MCF 10A (cell line): ENCODE measurements at regions not wholly inside any gene's neighbourhood (a gene's known extent, or its start where the extent isn't known, plus 50 kb on each side); places are given as distances from the start of the nearest gene placed in this dataset.
"Not testable (repeated sequence)": the region's sequence is repeated elsewhere in the genome, so short reads cannot be mapped to it uniquely, and the experiment has no call there.

Experiments used
- BruUV-seq: library from RNA; stranded (reverse); fragments of 400-500 nt; replicated peaks from 2 replicates; lab custom pipeline; 2021; lab: Mats Ljungman, UMichigan
- CTCF ChIA-PET: fragments of 300-600 bp; sonication (Branson Sonifier 250); formaldehyde crosslinking; extraction: SDS; loops from one replicate; lab custom pipeline; 2021; ENCODE audit warnings: antibody characterized with exemption, inconsistent platforms; lab: Yijun Ruan, JAX
- POLR2A ChIA-PET: fragments of 300-600, 350-650 bp; sonication (Branson Sonifier 250); formaldehyde crosslinking; extraction: SDS; loops from one replicate; lab custom pipeline; 2020; ENCODE audit warnings: antibody characterized with exemption, inconsistent platforms; lab: Yijun Ruan, JAX
- DNase-seq: peaks from one replicate; pipeline ENCODE4 v3.0.0-alpha.2; 2018; ENCODE audit not compliant: unreplicated experiment
- H3K27ac Mint-ChIP-seq: one replicate; pipeline ENCODE4 v1.8.0; 2022; ENCODE audit warnings: mild to moderate bottlenecking, low read depth, mixed read lengths; ENCODE audit not compliant: unreplicated experiment
- H3K27me3 Mint-ChIP-seq: one replicate; pipeline ENCODE4 v1.8.0; 2022; ENCODE audit warnings: mixed read lengths; ENCODE audit not compliant: insufficient read depth, unreplicated experiment
- H3K36me3 Mint-ChIP-seq: one replicate; pipeline ENCODE4 v1.8.0; 2022; ENCODE audit warnings: mild to moderate bottlenecking, moderate library complexity, mixed read lengths; ENCODE audit not compliant: insufficient read depth, unreplicated experiment
- H3K4me1 Mint-ChIP-seq: one replicate; pipeline ENCODE4 v1.8.0; 2022; ENCODE audit warnings: mixed read lengths; ENCODE audit not compliant: insufficient read depth, unreplicated experiment
- H3K4me3 Mint-ChIP-seq: one replicate; pipeline ENCODE4 v1.8.0; 2022; ENCODE audit warnings: mild to moderate bottlenecking, moderate library complexity, mixed read lengths; ENCODE audit not compliant: unreplicated experiment
- H3K9me3 Mint-ChIP-seq: one replicate; pipeline ENCODE4 v1.8.0; 2022; ENCODE audit warnings: mixed read lengths; ENCODE audit not compliant: unreplicated experiment
- CTCF ChIP-seq: fragments of 200-600 bp; IDR thresholded peaks from one replicate; pipeline ENCODE4 v1.8.0; 2022; ENCODE audit warnings: antibody characterized with exemption, mild to moderate bottlenecking; ENCODE audit not compliant: unreplicated experiment
- intact Hi-C: fragments of 100-400 bp; cut with micrococcal nuclease; formaldehyde crosslinking; loops from 2 replicates; pipeline ENCODE4 v1.14.1; 2022

GRCh38 chr7:52584041-52584440 lies 451.4 kb upstream of the POM121L12 start:
- ChIA-PET POLR2A (interaction anchor here (0.5 to 0.6 kb wide), 3 partner anchors 20 to 1438 kb away, joined by 3 to 4 read pairs (median 3); no protein-coding TSS in a partner anchor), CTCF (no interaction called here)
- H3K27me3 Mint-ChIP-seq = no peaks in the 10 kb centered on the region
- H3K4me1 Mint-ChIP-seq = no peaks in the 10 kb centered on the region
- H3K4me3 Mint-ChIP-seq = no peak overlapping the region
- DNase-seq = no peak
- no TSS peak for BruUV-seq
- no peaks in the 10 kb centered on the region for H3K36me3 Mint-ChIP-seq
- no peaks in the 10 kb centered on the region for H3K9me3 Mint-ChIP-seq
- no peak overlapping the region for H3K27ac Mint-ChIP-seq
- intact Hi-C loops = no loop called here
- no peak for TF ChIP-seq CTCF

GRCh38 chr7:52573141-52573540 lies 462.3 kb upstream of the POM121L12 start:
- not testable (repeated sequence) for H3K4me1 Mint-ChIP-seq

GRCh38 chr7:52571026-52571425 lies 464.4 kb upstream of the POM121L12 start:
- Mint-ChIP-seq H3K4me1 (no peaks in the 10 kb centered on the region), H3K27me3 (no peaks in the 10 kb centered on the region), H3K9me3 (no peaks in the 10 kb centered on the region), H3K4me3 (no peak overlapping the region), H3K27ac (no peak overlapping the region), H3K36me3 (no peaks in the 10 kb centered on the region)
- ChIA-PET CTCF (no interaction called here), POLR2A (no interaction called here)
- BruUV-seq = no TSS peak
- no peak for DNase-seq
- intact Hi-C loops = no loop called here
- no peak for TF ChIP-seq CTCF

More at GRCh38 chr7:52573141-52573540, 462.3 kb upstream of the POM121L12 start:
- BruUV-seq, H3K4me3 Mint-ChIP-seq, H3K27ac Mint-ChIP-seq, H3K36me3 Mint-ChIP-seq, H3K9me3 Mint-ChIP-seq, DNase-seq, CTCF ChIA-PET, H3K27me3 Mint-ChIP-seq, intact Hi-C loops: not testable (repeated sequence)
- POLR2A ChIA-PET = interaction anchor here (0.6 kb wide), 1 partner anchor 33 kb away, joined by 3 read pairs; no protein-coding TSS in a partner anchor

- H3K9me3 Mint-ChIP-seq = no peaks in the 10 kb centered on the region
- no peak for DNase-seq
- BruUV-seq = no TSS peak
- no peaks in the 10 kb centered on the region for H3K27me3 Mint-ChIP-seq
- POLR2A ChIA-PET = no interaction called here
- H3K36me3 Mint-ChIP-seq = no peaks in the 10 kb centered on the region
- H3K4me3 Mint-ChIP-seq = no peak overlapping the region
- no peak overlapping the region for H3K27ac Mint-ChIP-seq
- H3K4me1 Mint-ChIP-seq = no peaks in the 10 kb centered on the region
- no peak for TF ChIP-seq CTCF
- CTCF ChIA-PET = no interaction called here
- intact Hi-C loops = no loop called here
Measured at GRCh38 chr7:52569151-52569550, 466.3 kb upstream of the POM121L12 start.

GRCh38 chr7:52565974-52566373 lies 469.5 kb upstream of the POM121L12 start:
- H3K27ac Mint-ChIP-seq = no peak overlapping the region
- H3K36me3 Mint-ChIP-seq = no peaks in the 10 kb centered on the region
- intact Hi-C loops = no loop called here
- no peaks in the 10 kb centered on the region for H3K4me1 Mint-ChIP-seq
- H3K27me3 Mint-ChIP-seq = no peaks in the 10 kb centered on the region
- H3K9me3 Mint-ChIP-seq = peaks cover 9% of the 10 kb centered on the region
- H3K4me3 Mint-ChIP-seq = no peak overlapping the region
- CTCF ChIA-PET = interaction anchor here (0.7 kb wide), 3 partner anchors 59 to 797 kb away, joined by 3 to 4 read pairs (median 4); no protein-coding TSS in a partner anchor
- no peak for DNase-seq
- POLR2A ChIA-PET = no interaction called here
- no TSS peak for BruUV-seq
- no peak for TF ChIP-seq CTCF
